Thyroid gland (tissue), 4 donors: ENCODE measurements at regions not wholly inside any gene's neighbourhood (a gene's known extent, or its start where the extent isn't known, plus 50 kb on each side); places are given as distances from the start of the nearest gene placed in this dataset.

Source experiments
- CTCF ChIP-seq, 6 experiments: fragments of 200-600 bp in 3 of 6; fragments of 450-650 bp in 3 of 6; sonication (generic) in 3 of 6; IDR thresholded peaks; one replicate each; pipeline ENCODE4 v1.5.1; 2016 to 2019; ENCODE audit warnings: antibody characterized with exemption in 6 of 6, mild to moderate bottlenecking in 2 of 6, inconsistent platforms in 1 of 6, moderate library complexity in 1 of 6
- POLR2A ChIP-seq, 2 donors: fragments of 450-650 bp; IDR thresholded peaks; one replicate each; pipeline ENCODE4 v1.6.1; 2017; ENCODE audit warnings: antibody characterized with exemption in 2 of 2, mild to moderate bottlenecking in 2 of 2, moderate library complexity in 1 of 2

GRCh38 chr18:5678779-5679406 lies 135.1 kb upstream of the EPB41L3 start:
- no peak for TF ChIP-seq CTCF (IDR thresholded peaks at IDR 0.05)
- no peak for TF ChIP-seq POLR2A (IDR thresholded peaks at IDR 0.05)
